NT2/D1 (cell line): ENCODE measurements at regions not wholly inside any gene's neighbourhood (a gene's known extent, or its start where the extent isn't known, plus 50 kb on each side); places are given as distances from the start of the nearest gene placed in this dataset.

Experiments used
- DNase-seq: peaks from one replicate; pipeline ENCODE4 v3.0.0-alpha.2; 2011; ENCODE audit warnings: low read depth, low spot score
- H3K27me3 ChIP-seq: 2 replicates; pipeline ENCODE4 v1.6.0; 2011; ENCODE audit warnings: mild to moderate bottlenecking; ENCODE audit not compliant: insufficient read length, insufficient read depth
- H3K36me3 ChIP-seq: 2 replicates; pipeline ENCODE4 v1.6.1; 2011; ENCODE audit warnings: mild to moderate bottlenecking, low read length, mixed read lengths; ENCODE audit not compliant: insufficient read depth, insufficient read length
- H3K4me1 ChIP-seq: 2 replicates; pipeline ENCODE4 v1.5.1; 2011; ENCODE audit not compliant: insufficient read depth, insufficient read length
- H3K4me3 ChIP-seq: 2 replicates; pipeline ENCODE4 v1.5.1; 2011; ENCODE audit warnings: low read depth; ENCODE audit not compliant: insufficient read length
- H3K9ac ChIP-seq: 2 replicates; pipeline ENCODE4 v1.6.0; 2011; ENCODE audit warnings: low read depth; ENCODE audit not compliant: insufficient read length
- H3K9me3 ChIP-seq: 2 replicates; pipeline ENCODE4 v1.5.1; 2011; ENCODE audit warnings: mild to moderate bottlenecking, low read length; ENCODE audit not compliant: insufficient read depth
- SUZ12 ChIP-seq: IDR thresholded peaks from 2 replicates; pipeline ENCODE4 v1.6.1; 2011; ENCODE audit not compliant: insufficient read length, insufficient read depth; ENCODE audit errors: extremely low read depth
- YY1 ChIP-seq: IDR thresholded peaks from 2 replicates; pipeline ENCODE4 v1.6.1; 2011; ENCODE audit not compliant: insufficient read length, insufficient read depth
- ZNF274 ChIP-seq: IDR thresholded peaks from 2 replicates; pipeline ENCODE4 v1.6.1; 2011; ENCODE audit warnings: mild to moderate bottlenecking, low read depth, low read length

GRCh38 chr11:121899520-121899919, 216.5 kb downstream of the BLID start:
- Histone ChIP-seq H3K27me3 (no peaks in the 10 kb centered on the region), H3K4me1 (no peaks in the 10 kb centered on the region), H3K9me3 (no peaks in the 10 kb centered on the region), H3K36me3 (no peaks in the 10 kb centered on the region), H3K4me3 (no peak overlapping the region), H3K9ac (no peak overlapping the region)
- no peak for DNase-seq
- no peak for TF ChIP-seq SUZ12
- no peak for TF ChIP-seq YY1
- TF ChIP-seq ZNF274: no peak

GRCh38 chr11:121898903-121899302, 217.1 kb downstream of the BLID start:
- no peak for DNase-seq
- no peaks in the 10 kb centered on the region for H3K9me3 ChIP-seq
- no peak overlapping the region for H3K9ac ChIP-seq
- no peaks in the 10 kb centered on the region for H3K36me3 ChIP-seq
- TF ChIP-seq ZNF274 (no peak), SUZ12 (no peak), YY1 (no peak)
- no peak overlapping the region for H3K4me3 ChIP-seq
- no peaks in the 10 kb centered on the region for H3K27me3 ChIP-seq
- no peaks in the 10 kb centered on the region for H3K4me1 ChIP-seq

- no peak overlapping the region for H3K9ac ChIP-seq
- DNase-seq: no peak
- H3K4me1 ChIP-seq: no peaks in the 10 kb centered on the region
- H3K36me3 ChIP-seq: no peaks in the 10 kb centered on the region
- TF ChIP-seq SUZ12: no peak
- TF ChIP-seq ZNF274: no peak
- no peak for TF ChIP-seq YY1
- H3K27me3 ChIP-seq: no peaks in the 10 kb centered on the region
- H3K9me3 ChIP-seq: no peaks in the 10 kb centered on the region
- H3K4me3 ChIP-seq: no peak overlapping the region
Observed at GRCh38 chr11:121895919-121896318, 220.1 kb downstream of the BLID start.

DNA sequence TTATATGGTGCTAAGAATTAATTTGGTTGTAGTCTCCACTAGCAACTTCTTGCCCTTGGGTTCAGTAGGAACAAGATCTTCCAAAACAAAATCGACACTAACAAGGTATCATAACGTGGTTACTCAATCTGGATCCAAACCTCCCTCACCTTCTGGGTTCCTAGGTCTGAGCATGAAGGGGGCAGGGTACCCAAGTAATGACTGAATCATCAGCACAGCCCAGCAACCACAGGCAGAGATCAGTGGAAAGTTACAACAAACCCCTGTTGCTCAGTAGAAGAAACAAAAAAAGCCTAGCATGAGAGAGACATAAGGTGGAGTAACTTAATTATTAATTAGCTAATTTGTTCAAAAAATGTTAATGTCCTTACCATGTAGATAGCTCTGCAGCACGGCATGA, 221.4 kb downstream of the BLID start:
- no peak for DNase-seq
- no peak for TF ChIP-seq ZNF274
- TF ChIP-seq YY1: no peak
- no peak for TF ChIP-seq SUZ12
- Histone ChIP-seq H3K9ac (no peak overlapping the region), H3K27me3 (no peaks in the 10 kb centered on the region), H3K9me3 (peaks cover 5% of the 10 kb centered on the region; the same call in 1 of the 2 replicates), H3K4me3 (no peak overlapping the region), H3K4me1 (no peaks in the 10 kb centered on the region), H3K36me3 (no peaks in the 10 kb centered on the region)

DNA sequence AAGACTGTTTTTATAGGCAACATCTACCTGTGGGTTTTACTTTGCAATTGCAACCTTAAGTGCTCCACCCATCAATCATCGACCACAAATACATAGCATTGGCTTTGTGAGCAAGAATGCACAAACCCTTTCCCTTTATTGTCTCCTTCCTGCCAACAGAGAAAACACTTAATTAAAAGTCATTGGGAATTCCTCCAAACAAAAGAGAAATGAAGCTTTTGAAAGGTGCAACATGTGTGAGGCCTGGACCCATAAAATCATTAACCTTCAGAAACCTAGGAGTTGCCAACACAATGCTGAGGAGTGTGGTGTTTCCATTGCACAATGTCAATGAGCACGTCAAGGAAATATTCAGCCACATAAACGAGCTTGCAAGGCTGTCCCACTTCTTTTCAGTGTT, 223.2 kb downstream of the BLID start:
- Histone ChIP-seq H3K27me3 (no peaks in the 10 kb centered on the region), H3K36me3 (no peaks in the 10 kb centered on the region), H3K9ac (no peak overlapping the region), H3K9me3 (peaks cover 5% of the 10 kb centered on the region; the same call in 1 of the 2 replicates), H3K4me1 (no peaks in the 10 kb centered on the region), H3K4me3 (no peak overlapping the region)
- TF ChIP-seq SUZ12: no peak
- no peak for TF ChIP-seq ZNF274
- TF ChIP-seq YY1: no peak
- peak; percentile 20 for DNase-seq

DNA sequence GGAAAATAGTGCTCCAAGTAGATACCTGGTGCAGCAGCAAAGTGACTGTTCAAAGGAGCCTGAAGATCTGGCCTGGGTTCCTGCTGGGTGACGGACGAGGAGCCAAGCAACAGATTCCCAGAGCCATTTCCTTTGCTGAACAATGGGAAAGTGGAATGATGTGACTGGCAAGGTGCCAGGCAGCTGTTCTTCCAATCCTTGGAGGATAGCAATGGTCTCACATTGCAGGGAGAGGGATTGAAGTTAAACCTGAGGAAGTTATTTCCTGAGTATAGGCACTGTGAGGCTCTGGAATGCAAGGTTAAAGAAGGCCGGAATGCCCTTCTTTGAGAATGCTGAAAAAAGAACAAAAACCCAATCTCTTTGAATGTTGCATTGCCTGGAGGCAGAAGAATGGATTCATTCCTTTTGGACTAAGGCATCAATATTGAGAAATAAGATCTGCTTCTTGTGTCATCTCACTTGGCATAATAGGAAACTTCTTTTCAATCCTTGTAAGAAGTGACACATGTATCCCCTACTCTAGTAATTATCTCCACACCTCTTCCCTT, 223.8 kb downstream of the BLID start:
- Histone ChIP-seq H3K9me3 (peaks cover 5% of the 10 kb centered on the region; the same call in 1 of the 2 replicates), H3K36me3 (no peaks in the 10 kb centered on the region), H3K4me3 (no peak overlapping the region), H3K4me1 (no peaks in the 10 kb centered on the region), H3K9ac (no peak overlapping the region), H3K27me3 (no peaks in the 10 kb centered on the region)
- TF ChIP-seq SUZ12 (no peak), ZNF274 (no peak), YY1 (no peak)
- peak; percentile 77 for DNase-seq

- H3K4me1 ChIP-seq: no peaks in the 10 kb centered on the region
- no peak for DNase-seq
- H3K4me3 ChIP-seq: no peak overlapping the region
- H3K27me3 ChIP-seq: no peaks in the 10 kb centered on the region
- H3K9me3 ChIP-seq: peaks cover 5% of the 10 kb centered on the region; the same call in 1 of the 2 replicates
- H3K9ac ChIP-seq: no peak overlapping the region
- TF ChIP-seq YY1: no peak
- no peak for TF ChIP-seq ZNF274
- TF ChIP-seq SUZ12: no peak
- no peaks in the 10 kb centered on the region for H3K36me3 ChIP-seq
Observed at GRCh38 chr11:121890946-121891515, 225.0 kb downstream of the BLID start.
